Embryonic facial prominence (tissue), 1 donor: ENCODE measurements at regions not wholly inside any gene's neighbourhood (a gene's known extent, or its start where the extent isn't known, plus 50 kb on each side); places are given as distances from the start of the nearest gene placed in this dataset.
"Not testable (repeated sequence)": the region's sequence is repeated elsewhere in the genome, so short reads cannot be mapped to it uniquely, and the experiment has no call there.

ENCODE experiments used
- DNase-seq: peaks from one replicate; pipeline ENCODE4 v3.0.0-alpha.2; 2016; ENCODE audit errors: extremely low spot score

DNA sequence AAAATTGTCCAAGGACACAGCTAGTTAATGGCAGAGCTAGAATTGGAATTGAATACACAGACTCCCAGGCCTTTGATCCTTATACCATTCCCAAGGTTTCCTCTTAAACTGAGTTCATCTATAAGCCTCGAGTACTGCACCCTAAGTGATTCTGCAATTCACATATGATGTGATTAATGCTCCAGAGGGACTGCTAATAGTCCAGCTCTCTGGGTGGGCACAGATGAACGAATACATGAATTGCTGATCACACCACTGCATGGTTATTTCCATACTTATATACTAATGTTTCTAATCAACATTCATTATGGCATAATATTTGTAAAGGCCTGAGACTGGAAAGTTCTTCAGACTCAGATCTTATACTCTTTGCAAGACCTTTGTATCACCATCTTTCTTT lies 101.8 kb downstream of the NUFIP1 start:
- DNase-seq = no peak

DNA sequence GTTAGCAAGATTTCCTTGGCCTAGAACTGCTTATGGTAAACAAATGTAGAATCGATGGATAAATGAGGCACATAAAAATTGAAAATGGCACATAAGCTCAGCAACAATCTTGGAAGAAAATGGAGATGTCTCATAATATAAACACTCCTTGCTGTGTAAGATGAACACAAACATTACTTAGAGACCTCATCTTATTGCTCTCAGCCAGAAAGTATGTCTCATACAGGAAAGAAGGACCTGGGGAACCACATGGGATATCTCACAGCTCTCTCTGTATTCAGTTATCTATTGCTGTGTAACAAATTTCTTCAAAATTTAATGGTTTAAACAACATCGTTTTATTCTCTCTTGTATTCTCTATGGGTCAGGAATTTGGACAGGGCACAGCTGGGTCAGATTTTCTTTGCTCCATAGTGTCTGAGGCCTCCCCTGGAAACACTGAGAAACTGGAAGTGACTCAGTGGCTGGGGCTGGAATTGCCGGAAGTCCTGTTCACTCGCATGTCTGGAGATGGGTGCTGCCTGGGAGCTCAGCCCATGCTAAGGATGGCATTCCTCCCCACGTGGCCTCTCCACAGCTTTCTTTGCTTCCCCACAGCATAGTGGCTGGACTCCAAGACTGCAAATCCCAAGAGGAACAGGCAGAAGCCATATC lies 105.1 kb downstream of the NUFIP1 start:
- no peak for DNase-seq

DNA sequence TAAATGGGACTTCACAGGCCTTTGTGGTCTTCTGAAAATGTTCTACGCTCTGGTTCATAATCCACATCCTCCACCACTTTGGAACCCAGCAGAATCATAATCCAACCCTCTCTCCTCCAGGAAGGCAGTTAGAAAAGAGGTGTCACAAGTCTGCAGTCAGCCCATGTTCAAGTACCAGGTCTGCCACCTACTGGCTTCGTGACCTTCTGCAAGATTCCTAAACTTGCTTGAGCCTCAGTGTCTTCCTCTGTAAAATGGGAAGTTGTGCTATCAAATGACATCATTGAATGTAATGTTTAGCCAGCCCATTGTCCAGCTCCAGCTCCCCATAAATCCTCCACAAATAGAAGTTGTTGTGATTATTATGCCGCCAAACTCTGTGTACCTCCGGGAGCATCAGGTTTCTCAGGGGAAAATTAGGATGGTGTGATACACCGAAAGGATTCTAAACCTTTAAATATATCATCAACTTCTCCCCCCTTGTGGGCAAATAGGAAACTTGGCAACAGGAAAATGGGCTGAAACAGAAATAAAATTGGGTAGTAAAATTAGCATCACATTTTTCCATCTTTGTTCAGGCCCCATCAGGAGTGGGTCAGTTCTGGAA lies 109.7 kb downstream of the NUFIP1 start:
- DNase-seq = peak; percentile 26

DNA sequence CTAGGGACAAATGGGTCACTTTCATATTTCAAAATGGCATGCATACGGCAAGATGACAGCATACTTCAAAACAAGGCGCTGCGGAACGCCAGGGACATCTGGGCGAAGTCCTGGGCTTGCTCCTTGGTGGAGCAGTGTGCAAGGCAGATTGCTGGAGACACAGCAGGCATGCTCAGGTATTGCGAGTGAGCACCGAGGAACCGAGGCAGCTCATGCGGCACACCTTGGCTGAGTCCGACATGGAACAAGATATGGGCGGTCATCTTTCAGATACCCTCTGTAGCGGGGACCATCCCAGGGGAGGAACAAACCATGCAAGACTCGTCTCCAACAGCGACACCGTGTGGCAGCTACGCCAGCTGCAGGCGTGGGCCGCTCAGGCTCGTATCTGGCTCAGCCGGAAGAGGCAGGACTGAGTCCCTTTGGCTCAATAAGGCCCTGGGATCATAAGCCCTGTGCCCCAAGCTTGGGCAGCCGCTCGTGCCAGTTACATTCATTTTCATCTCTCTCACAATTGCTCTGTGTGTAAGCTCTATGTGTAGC lies 112.4 kb downstream of the NUFIP1 start:
- no peak for DNase-seq

DNA sequence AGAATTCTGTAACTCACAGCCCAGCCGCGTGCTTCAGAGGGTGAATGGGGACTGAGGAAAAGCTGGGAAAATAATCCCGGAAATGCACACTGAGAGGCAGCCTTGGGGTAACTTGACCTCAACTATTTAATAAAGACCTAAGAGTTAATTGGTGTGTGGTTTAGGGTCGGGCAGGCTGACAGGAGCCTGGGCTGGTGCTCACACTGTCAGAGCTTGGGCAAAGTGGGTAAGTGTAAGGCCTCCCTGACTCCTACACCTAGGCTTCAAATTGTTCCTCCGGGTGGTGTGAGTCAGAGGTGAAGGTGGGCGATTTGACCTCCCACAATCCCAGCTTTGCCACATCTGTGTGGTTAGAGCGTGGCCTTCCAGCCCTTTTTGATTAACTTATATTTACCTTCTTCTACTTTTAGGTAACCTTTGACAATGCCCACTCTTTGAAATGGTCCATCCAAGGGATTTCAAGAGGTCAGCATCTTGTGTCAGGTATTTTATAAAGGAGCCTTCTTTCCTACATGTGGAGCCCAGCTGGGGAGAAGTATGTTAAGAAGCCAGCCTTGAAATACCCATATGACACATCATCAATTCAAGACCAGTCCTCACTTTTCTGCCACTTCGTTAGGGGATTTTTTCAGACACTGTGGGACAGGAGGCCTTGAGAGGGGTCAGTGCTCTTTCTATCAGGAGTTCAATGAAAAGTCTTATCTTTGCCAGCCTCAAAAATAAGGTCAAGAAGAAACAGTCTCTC lies 114.2 kb downstream of the NUFIP1 start:
- no peak for DNase-seq

DNA sequence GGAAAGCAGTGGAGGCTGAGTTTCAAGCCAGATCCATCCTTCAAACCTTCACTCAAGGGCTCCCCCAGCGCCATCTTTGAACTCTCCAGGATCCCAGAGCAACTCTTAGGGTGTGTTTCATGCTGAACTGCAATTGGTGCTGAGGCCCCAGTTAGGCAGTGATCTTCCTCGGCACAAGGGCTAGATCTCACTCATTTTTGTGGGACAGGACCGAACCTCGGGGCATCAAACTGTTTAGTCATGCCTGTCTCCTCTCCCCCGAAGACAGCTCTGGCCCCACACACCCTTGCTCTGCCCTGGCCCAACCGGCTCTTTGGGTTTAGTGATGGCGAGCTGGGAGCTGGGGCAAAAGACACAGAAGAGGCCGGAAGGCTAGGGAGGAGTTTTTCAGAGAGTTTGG lies 115.1 kb downstream of the NUFIP1 start:
- no peak for DNase-seq

DNA sequence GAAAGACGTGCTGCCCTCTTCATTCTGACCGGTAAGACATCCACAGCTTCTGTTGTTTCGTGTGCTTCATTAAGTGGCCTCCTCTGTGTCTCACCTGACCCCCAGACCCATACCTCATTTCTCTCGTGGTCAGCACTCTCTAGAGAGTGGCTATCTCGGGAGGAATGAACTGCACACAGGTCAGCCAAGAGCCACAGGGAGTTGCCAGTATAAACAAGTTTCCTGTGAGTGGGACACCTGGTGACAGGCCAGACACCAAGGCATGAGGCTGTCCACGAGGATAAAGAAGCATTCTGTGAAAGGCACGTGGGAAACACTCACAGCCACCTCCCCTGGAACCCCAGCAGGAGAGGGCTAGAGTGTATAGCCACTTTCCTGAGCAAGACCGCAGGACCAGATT lies 115.8 kb downstream of the NUFIP1 start:
- no peak for DNase-seq

DNA sequence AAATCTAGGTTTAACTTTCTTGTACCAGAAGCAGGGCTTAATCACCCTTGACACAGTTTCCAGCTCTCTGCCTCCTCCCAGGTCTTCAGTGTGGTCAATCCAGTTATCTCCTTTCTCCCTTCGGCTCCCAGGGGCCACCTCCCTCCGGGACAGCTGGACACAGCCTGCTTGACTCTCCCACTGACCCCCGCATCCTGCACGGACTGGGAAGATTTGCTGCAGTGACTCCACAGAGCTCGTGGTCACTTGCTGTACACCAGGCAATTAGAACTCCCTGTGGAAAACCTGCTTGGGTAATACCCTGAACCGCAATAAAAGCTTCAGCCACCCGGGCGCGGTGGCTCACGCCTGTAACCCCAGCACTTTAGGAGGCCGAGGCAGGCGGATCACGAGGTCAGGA lies 116.5 kb downstream of the NUFIP1 start:
- no peak for DNase-seq

DNA sequence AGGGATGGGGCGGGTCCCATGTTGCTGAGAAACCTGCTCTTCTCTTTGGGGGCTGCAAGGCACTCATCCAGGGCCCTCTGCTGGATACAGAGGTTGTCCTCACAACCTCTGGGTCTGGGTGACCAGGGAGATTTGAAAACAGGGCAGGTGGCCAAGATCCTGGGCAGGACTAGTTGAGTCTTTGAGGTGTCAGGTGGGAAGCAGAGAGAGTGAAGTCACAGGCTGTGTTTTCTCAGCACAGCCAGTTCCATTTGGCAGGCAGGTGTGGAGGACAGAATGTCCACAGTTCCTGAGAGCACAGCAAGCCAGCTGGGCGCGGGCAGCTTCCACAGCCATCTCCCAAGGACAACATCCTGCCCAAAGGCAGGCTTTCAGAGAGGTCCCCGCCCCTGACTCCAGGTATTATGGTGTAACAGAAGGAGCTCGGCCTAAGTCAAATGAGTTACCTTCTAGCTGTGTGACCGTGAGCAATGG lies 118.8 kb downstream of the NUFIP1 start:
- no peak for DNase-seq

DNA sequence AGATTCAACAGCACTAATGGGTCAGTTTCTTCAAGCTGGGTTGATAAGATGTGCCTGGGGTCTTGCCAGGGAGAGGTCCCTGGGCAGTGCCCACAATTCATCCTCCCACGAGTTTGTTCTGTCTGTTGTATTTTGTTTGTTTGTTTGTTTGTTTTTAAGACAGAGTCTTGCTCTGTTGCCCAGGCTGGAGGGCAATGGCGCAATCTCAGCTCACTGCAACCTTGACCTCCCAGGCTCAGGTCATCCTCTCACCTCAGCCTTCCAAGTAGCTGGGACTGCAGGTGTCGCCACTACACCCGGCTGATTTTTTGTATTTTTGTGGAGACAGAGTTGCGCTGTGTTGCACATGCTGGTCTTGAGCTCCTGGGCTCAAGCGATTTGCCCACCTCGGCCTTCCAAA lies 120.1 kb downstream of the NUFIP1 start:
- DNase-seq = no peak

DNA sequence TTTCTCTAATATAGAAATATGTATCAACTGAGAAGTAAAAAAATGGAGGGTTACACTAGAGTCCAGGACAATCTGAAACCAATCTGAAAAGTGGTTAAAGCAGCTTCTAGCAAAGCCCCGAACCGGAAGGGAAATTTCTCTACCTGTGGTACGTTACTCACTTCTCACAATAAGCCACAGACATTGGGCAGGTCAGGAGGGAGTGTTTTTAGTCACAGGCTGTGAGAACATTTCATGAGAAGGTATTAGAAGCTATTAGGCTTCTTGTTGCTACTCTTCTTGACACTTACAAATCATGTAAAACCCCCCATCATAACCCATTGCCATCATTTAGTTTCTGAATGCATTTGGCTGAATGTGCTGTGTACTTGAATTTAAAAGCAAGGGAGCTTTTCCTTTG lies 120.9 kb downstream of the NUFIP1 start:
- DNase-seq = no peak

DNA sequence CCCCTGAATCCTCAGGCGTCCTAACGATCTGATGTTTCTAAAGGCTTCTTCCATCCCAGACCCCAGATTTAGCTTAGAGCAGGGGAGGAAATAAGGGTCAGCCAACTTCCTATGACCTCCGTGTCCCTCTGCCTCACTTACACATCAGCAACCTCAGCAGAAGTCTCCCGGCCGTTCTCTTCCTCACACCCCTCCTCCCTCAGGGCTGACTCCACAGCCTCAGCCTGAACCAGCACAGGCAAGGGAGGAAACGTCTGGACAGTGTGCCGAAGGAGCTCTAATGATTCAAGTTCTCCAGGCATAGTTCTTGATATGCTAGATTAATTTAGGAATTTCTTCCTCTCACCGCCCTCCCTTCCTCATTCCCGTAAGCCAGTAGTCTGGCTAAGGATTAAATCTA lies 121.4 kb downstream of the NUFIP1 start:
- DNase-seq = no peak

DNA sequence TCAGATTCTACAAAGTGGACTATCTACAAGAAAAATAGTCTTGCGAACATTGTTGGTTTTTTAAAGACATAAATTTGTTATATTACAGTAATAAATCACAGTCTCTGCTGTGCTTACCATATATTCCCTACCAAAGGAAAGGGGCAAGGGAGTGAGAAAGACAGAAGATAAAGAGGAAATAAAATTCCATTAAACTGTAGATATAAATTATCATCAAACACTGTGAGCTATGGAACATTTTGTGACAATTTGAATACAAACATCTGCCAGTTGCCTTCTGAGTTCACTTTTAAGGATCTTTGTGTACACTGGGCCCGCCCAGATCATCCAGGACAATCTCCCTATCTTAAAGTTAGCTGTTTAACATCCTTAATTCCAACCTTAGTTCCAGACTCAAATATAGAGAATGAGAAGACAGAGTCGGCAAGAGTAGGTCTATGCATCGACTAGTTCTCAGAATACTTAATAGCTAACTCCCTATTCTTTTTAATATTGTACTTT lies 122.8 kb downstream of the NUFIP1 start:
- DNase-seq = no peak

DNA sequence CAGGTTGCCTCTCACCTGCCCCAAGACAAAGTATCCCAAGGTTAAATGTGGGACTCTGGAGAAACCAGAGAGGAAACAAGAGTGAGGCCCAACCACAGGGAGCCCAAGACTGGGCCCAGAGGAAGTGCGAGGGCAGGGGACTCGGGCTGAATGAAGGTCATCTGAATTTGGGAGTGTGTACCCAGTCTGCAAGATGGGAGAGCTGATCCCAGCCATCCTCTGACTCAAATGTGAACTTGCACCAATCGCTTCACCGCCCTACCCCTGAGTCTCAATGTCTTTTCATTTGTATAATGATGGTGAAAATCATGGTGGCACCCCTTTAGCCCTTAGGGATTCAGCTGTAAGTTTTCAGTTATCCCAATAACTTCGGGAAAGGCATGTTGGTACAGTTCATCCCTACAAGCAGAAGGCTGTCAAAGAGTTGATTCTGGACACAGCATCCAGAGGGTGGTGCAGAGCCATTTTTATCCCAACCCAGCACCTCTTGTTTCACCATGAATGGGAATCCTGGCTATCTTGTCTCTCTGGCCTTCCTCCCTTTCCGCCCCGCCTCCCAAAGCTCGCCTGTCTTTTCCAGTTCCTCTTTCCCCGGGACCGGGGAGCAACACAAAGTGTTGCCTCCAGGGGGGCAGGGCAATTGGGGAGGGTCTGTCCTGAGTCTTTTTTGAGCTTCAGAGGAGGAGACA lies 123.4 kb downstream of the NUFIP1 start:
- DNase-seq = no peak

DNA sequence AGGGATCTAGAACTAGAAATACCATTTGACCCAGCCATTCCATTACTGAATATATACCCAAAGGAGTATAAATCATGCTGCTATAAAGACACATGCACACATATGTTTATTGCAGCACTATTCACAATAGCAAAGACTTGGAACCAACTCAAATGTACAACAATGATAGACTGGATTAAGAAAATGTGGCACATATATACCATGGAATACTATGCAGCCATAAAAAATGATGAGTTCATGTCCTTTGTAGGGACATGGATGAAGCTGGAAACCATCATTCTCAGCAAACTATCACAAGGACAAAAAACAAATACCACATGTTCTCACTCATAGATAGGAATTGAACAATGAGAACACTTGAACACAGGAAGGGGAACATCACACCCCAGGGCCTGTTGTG lies 125.6 kb downstream of the NUFIP1 start:
- not testable (repeated sequence) for DNase-seq

DNA sequence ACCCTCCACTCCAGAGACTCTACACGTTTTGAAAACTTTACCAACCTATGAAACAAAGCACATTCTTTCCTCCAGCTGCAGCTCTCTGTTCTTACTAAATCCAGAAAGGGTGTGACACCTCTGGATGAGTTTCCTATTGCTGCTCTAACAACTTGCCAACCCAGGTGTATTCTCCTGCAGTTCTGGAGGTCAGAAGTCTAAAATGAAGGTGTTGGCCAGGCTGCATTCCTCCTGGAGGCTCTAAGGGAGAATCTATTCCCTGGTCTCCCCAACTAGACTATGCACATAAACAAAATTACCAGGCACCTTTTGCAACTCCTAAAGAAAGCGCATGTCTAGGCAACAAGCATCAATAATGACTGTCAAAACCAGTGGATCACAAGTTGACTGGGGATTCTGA lies 128.8 kb downstream of the NUFIP1 start:
- no peak for DNase-seq

DNA sequence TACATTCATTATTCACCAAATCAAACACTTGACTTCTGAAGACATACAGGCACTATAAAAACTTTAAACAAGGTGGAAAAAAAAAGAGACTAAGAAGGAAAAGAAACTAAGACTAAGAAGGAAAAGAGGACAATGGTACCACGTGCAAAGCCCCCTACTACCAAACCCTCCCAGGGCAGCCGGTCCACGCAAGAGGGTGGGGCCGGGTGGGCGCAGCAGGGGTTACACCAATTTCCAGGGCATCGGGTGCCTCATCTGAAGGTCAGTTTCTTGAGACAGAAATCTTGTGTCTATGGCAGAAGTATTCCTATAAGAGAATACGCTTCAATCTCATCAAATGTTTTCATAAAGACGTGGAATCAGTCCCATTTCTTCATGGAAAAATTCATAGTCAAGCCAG lies 131.5 kb downstream of the NUFIP1 start:
- no peak for DNase-seq

DNA sequence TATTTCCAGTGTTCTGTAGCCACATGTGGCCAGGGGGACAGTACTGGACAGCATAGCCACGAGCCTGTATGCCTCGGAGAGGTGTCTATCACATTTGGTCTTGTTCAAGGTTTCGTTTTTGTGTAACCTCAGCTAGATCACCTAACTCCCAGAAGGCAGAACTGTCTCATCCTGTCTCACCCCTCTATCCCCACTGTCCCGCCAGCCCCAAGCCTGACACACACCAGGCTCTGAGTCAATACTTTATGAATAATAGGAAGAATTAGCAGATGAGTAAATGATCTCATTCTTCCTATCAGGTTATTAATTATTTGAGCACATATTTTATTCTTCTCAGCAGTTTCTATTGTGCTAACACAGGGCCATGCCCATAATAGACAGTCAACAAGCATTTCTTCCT lies 132.2 kb downstream of the NUFIP1 start:
- no peak for DNase-seq

DNA sequence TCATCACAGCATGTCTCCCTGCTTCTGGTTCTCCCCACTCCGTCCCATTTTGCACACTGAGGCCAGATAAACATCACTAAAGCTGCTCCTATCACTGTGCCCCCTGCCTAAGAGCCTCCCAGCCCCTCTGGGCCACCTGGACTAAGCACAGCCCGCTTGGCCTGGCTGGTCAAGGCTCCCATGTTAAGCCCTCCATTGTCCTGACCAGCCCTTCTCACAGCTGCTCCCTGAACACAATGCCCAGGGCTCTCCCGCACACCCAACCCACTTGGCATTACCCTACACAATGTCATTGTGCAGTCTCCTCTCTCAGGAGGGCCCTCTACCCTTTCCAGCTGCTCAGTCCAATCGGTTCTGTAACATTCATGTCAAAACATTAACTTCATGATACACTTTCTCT lies 133.4 kb downstream of the NUFIP1 start:
- no peak for DNase-seq

DNA sequence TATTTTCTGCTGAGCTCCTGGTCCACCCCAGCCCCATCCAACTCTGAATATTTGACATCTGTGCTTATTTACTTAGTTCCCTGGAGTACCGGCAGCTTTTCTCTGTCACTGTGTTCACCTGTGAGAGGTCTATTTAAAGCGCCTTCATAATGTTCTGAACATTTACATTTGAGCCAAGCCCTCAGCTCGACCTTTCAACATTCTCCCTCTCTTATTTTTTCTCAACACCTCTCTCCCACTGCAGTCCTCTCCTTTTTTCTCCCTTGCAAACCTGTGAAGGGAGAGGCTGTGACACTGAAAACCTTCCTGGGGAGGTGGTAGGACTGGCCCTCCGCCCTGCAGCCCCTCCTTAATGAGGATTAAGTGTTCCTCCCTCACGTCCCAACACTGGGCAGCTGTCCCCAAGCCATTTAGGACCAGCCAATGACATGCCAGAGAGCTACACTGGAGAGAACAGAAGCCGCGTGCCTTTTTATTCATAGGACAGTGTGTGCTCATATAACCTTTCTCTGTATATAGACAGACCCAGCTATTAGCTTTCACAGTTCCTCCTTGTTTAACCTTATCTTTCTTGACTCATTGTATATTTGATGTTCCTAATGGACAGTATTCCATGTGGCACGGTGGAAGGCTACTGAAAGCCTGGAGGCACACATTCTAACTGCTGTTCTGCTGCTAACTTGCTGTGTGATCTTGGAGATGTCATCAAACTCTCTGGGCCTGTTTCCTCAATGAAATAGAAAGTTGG lies 134.8 kb downstream of the NUFIP1 start:
- no peak for DNase-seq

DNA sequence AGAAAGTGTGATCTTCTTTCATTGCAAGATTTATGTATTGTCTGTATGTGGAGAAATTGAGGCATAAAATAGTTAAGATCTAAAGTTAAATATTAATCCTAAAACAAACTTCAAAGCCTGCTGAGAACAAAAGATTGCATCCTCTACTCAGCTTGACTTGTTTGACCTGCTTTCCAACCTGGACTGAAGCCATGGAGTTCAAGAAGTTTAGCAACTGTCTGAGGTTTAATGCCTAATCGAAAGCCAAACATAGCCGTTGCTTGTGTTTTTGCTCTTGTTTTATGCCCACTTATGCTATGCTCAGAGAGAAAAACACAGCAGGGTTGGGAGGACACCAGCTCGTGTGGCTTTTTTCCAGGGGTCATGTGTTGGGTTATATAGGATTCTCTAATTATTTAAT lies 135.6 kb downstream of the NUFIP1 start:
- DNase-seq = no peak
